ENCODE measurements at regions not wholly inside any gene's neighbourhood (a gene's known extent, or its start where the extent isn't known, plus 50 kb on each side); places are given as distances from the start of the nearest gene placed in this dataset.
A peak's percentile ranks its signal among the peaks of the same experiment; 100 is the strongest.
"Not testable (repeated sequence)": the region's sequence is repeated elsewhere in the genome, so short reads cannot be mapped to it uniquely, and the experiment has no call there.

DNA sequence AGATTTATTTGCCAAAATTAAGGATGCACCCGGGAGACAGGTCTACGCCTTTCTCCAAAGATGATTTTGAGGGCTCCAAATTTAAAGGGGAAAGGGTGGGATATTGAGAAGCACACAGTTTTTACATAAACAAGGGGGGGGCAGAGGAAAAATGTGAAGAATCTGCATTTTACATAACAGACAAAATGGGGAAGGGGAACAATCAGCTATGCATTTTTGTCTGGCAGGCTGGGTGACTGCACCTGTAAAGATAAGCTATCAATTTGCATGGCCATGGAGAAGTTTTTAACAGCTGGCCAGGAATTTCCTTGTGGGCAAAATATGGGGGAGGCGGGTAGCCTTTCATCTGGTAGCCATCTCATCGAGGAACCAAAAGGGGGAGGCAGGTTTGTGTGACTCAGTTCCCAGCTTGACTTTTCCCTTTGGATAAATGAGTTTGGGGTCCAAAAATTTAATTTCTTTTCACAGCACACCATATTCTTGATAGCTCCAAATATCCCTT lies 331.3 kb downstream of the PCDH11X start:
- ATAC-seq, result peak; percentile 38
- peak; percentile 59; the same call in 1 of the 2 replicates for TF ChIP-seq NANOG (IDR thresholded peaks at IDR 0.05; ENCODE audit: borderline replicate concordance)
- not testable (repeated sequence) for H3K27me3 Mint-ChIP-seq (ENCODE audit: insufficient read depth, low read depth, poor library complexity); H3F3A ChIP-seq (replicated peaks; ENCODE audit: low read depth); H3K4me2 ChIP-seq; H4K20me1 ChIP-seq (replicated peaks; ENCODE audit: insufficient read depth); H3K27me3 ChIP-seq (ENCODE audit: insufficient read depth); H3K9me2 ChIP-seq (ENCODE audit: insufficient read depth); H3K4me3 ChIP-seq; H3K9me3 Mint-ChIP-seq; H3K36me3 ChIP-seq (ENCODE audit: insufficient read depth); H2AFZ ChIP-seq
- peaks cover 20% of the 10 kb centered on the region for H3K36me3 Mint-ChIP-seq (ENCODE audit: low read depth)
- H3K4me1 ChIP-seq (ENCODE audit: insufficient read depth), result peaks cover 21% of the 10 kb centered on the region
- H3K4me1 Mint-ChIP-seq, result peaks cover 15% of the 10 kb centered on the region
- peak overlapping the region; percentile 95 for H3K27ac ChIP-seq (ENCODE audit: low read depth)
- peaks cover 15% of the 10 kb centered on the region for H3K79me2 ChIP-seq (replicated peaks; ENCODE audit: insufficient read depth)
- H3K27ac Mint-ChIP-seq, result peak overlapping the region; percentile 70; the same call in 1 of the 2 replicates
- peak; percentile 46 for DNase-seq (ENCODE audit: low spot score)
- H3K4me3 Mint-ChIP-seq, result peak overlapping the region; percentile 27; the same call in 1 of the 3 replicates

DNA sequence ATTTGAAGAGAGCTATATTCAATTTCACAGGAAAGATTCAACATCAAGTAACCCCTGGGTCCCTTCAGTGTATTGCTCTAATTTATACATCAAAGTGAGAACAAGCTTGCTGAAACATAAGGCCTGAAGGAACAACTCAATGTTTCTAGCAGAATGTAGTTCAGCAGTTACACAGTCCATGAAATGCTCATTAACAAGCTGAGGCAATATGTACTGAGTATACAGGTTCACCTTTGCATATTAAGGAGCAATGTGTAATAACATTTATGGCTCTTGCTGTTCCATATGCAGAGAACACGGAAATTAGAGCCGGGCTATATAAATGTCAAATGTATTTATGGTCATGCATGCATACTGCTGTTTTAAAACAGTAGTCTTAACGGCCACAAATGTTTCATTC lies 338.5 kb downstream of the PCDH11X start:
- not testable (repeated sequence) for H3K4me3 Mint-ChIP-seq; H3K27me3 Mint-ChIP-seq (ENCODE audit: insufficient read depth, low read depth, poor library complexity); H3K9me2 ChIP-seq (ENCODE audit: insufficient read depth); H3F3A ChIP-seq (replicated peaks; ENCODE audit: low read depth); H2AFZ ChIP-seq; H3K27ac Mint-ChIP-seq; H3K27me3 ChIP-seq (ENCODE audit: insufficient read depth); H3K27ac ChIP-seq (ENCODE audit: low read depth); H4K20me1 ChIP-seq (replicated peaks; ENCODE audit: insufficient read depth); H3K4me1 Mint-ChIP-seq; H3K4me1 ChIP-seq (ENCODE audit: insufficient read depth); H3K36me3 ChIP-seq (ENCODE audit: insufficient read depth); H3K4me3 ChIP-seq; H3K4me2 ChIP-seq; ATAC-seq; H3K9me3 Mint-ChIP-seq; H3K79me2 ChIP-seq (replicated peaks; ENCODE audit: insufficient read depth); DNase-seq (ENCODE audit: low spot score)
- H3K36me3 Mint-ChIP-seq (ENCODE audit: low read depth), result peaks cover 20% of the 10 kb centered on the region

DNA sequence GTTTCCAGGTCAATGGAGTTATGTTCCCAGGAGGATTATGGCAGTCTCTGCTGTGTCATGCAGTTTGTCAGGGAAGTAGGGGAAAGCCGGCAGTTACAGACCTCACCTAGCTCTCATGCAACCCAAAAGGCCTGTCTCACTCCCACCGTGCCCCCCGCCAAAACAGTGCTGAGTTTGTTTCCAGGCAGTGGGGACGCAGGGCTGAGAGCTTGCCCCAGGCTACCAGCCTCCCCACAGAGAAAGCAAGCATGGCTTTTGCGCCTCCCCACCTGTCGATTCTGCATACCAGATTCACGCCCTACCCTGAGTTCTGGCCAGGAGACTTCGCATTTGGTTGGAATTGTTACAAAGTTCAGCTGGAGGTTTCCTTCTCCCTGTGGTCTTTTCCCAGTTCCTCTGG lies 383.9 kb downstream of the PCDH11X start:
- not testable (repeated sequence) for H3K27ac Mint-ChIP-seq; H3K27me3 Mint-ChIP-seq (ENCODE audit: insufficient read depth, low read depth, poor library complexity); H3K27me3 ChIP-seq (ENCODE audit: insufficient read depth); H3K27ac ChIP-seq (ENCODE audit: low read depth); H3K9me2 ChIP-seq (ENCODE audit: insufficient read depth); H3K4me3 Mint-ChIP-seq; H3K36me3 ChIP-seq (ENCODE audit: insufficient read depth); H3K4me1 ChIP-seq (ENCODE audit: insufficient read depth); ATAC-seq; H3K4me1 Mint-ChIP-seq; H4K20me1 ChIP-seq (replicated peaks; ENCODE audit: insufficient read depth); H3K36me3 Mint-ChIP-seq (ENCODE audit: low read depth); H3K4me2 ChIP-seq; H3F3A ChIP-seq (replicated peaks; ENCODE audit: low read depth); H3K9me3 Mint-ChIP-seq; H3K4me3 ChIP-seq; H3K79me2 ChIP-seq (replicated peaks; ENCODE audit: insufficient read depth); H2AFZ ChIP-seq; DNase-seq (ENCODE audit: low spot score)

DNA sequence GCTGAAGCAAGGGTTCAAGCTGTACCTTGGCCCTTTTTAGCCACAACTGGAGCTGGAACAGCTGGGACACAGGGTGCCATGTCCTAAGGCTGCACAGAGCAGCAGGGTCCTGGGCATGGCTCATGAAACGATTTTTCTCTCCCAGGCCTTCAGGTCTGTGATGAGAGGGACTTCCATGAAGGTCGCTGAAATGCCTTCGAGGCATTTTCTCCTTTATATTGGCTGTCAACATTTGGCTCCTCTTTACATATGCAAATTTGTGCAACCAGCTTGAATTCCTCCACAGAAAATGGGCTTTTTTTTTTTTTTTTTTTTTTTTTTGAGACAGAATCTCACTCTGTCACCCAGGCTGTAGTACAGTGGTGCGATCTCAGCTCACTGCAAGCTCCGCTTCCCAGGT lies 430.8 kb downstream of the PCDH11X start:
- Histone ChIP-seq H3K36me3 (ENCODE audit: insufficient read depth) (no peaks in the 10 kb centered on the region), H3K4me1 (ENCODE audit: insufficient read depth) (no peaks in the 10 kb centered on the region), H3K4me2 (no peak overlapping the region), H4K20me1 (replicated peaks; ENCODE audit: insufficient read depth) (no peaks in the 10 kb centered on the region), H3K9me2 (ENCODE audit: insufficient read depth) (no peaks in the 10 kb centered on the region), H3K4me3 (no peak overlapping the region), H3F3A (replicated peaks; ENCODE audit: low read depth) (no peaks in the 10 kb centered on the region), H3K27me3 (ENCODE audit: insufficient read depth) (no peaks in the 10 kb centered on the region), H3K27ac (ENCODE audit: low read depth) (no peak overlapping the region), H2AFZ (no peak overlapping the region), H3K79me2 (replicated peaks; ENCODE audit: insufficient read depth) (no peaks in the 10 kb centered on the region)
- ATAC-seq (no peak), DNase-seq (ENCODE audit: low spot score) (no peak)
- H3K4me3 Mint-ChIP-seq, result no peak overlapping the region
- no peaks in the 10 kb centered on the region for H3K27me3 Mint-ChIP-seq (ENCODE audit: insufficient read depth, low read depth, poor library complexity)
- H3K9me3 Mint-ChIP-seq, result peaks cover 35% of the 10 kb centered on the region
- no peak overlapping the region for H3K27ac Mint-ChIP-seq
- H3K36me3 Mint-ChIP-seq (ENCODE audit: low read depth), result peaks cover 40% of the 10 kb centered on the region
- H3K4me1 Mint-ChIP-seq, result no peaks in the 10 kb centered on the region
- TF ChIP-seq CREB1 (CRISPR knock-in tag; IDR thresholded peaks at IDR 0.05; ENCODE audit: low read depth) (no peak), STAT1 (IDR thresholded peaks at IDR 0.05; ENCODE audit: unreplicated experiment) (no peak), ZNF331 (CRISPR knock-in tag; IDR thresholded peaks at IDR 0.05; ENCODE audit: low read depth) (no peak)
- TF ChIP-seq, protein P1, sequence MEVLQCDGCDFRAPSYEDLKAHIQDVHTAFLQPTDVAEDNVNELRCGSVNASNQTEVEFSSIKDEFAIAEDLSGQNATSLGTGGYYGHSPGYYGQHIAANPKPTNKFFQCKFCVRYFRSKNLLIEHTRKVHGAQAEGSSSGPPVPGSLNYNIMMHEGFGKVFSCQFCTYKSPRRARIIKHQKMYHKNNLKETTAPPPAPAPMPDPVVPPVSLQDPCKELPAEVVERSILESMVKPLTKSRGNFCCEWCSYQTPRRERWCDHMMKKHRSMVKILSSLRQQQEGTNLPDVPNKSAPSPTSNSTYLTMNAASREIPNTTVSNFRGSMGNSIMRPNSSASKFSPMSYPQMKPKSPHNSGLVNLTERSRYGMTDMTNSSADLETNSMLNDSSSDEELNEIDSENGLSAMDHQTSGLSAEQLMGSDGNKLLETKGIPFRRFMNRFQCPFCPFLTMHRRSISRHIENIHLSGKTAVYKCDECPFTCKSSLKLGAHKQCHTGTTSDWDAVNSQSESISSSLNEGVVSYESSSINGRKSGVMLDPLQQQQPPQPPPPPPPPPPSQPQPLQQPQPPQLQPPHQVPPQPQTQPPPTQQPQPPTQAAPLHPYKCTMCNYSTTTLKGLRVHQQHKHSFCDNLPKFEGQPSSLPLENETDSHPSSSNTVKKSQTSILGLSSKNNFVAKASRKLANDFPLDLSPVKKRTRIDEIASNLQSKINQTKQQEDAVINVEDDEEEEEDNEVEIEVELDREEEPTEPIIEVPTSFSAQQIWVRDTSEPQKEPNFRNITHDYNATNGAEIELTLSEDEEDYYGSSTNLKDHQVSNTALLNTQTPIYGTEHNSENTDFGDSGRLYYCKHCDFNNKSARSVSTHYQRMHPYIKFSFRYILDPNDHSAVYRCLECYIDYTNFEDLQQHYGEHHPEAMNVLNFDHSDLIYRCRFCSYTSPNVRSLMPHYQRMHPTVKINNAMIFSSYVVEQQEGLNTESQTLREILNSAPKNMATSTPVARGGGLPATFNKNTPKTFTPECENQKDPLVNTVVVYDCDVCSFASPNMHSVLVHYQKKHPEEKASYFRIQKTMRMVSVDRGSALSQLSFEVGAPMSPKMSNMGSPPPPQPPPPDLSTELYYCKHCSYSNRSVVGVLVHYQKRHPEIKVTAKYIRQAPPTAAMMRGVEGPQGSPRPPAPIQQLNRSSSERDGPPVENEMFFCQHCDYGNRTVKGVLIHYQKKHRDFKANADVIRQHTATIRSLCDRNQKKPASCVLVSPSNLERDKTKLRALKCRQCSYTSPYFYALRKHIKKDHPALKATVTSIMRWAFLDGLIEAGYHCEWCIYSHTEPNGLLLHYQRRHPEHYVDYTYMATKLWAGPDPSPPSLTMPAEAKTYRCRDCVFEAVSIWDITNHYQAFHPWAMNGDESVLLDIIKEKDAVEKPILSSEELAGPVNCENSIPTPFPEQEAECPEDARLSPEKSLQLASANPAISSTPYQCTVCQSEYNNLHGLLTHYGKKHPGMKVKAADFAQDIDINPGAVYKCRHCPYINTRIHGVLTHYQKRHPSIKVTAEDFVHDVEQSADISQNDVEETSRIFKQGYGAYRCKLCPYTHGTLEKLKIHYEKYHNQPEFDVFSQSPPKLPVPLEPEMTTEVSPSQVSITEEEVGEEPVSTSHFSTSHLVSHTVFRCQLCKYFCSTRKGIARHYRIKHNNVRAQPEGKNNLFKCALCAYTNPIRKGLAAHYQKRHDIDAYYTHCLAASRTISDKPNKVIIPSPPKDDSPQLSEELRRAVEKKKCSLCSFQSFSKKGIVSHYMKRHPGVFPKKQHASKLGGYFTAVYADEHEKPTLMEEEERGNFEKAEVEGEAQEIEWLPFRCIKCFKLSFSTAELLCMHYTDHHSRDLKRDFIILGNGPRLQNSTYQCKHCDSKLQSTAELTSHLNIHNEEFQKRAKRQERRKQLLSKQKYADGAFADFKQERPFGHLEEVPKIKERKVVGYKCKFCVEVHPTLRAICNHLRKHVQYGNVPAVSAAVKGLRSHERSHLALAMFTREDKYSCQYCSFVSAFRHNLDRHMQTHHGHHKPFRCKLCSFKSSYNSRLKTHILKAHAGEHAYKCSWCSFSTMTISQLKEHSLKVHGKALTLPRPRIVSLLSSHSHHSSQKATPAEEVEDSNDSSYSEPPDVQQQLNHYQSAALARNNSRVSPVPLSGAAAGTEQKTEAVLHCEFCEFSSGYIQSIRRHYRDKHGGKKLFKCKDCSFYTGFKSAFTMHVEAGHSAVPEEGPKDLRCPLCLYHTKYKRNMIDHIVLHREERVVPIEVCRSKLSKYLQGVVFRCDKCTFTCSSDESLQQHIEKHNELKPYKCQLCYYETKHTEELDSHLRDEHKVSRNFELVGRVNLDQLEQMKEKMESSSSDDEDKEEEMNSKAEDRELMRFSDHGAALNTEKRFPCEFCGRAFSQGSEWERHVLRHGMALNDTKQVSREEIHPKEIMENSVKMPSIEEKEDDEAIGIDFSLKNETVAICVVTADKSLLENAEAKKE (CRISPR knock-in tag; IDR thresholded peaks at IDR 0.05), result no peak
